Cardiac septum (tissue), 1 donor: ENCODE measurements at regions not wholly inside any gene's neighbourhood (a gene's known extent, or its start where the extent isn't known, plus 50 kb on each side); places are given as distances from the start of the nearest gene placed in this dataset.
"Not testable (repeated sequence)": the region's sequence is repeated elsewhere in the genome, so short reads cannot be mapped to it uniquely, and the experiment has no call there.

Experiments used
- DNase-seq: peaks from one replicate; pipeline ENCODE4 v3.0.0-alpha.2; 2020; ENCODE audit warnings: low spot score
- intact Hi-C: fragments of 100-400 bp; cut with DNase I; formaldehyde crosslinking; loops from one replicate; pipeline ENCODE4 v1.14.0; 2022
- donor health status: DM: no; HTN: no; CAD: no.

DNA sequence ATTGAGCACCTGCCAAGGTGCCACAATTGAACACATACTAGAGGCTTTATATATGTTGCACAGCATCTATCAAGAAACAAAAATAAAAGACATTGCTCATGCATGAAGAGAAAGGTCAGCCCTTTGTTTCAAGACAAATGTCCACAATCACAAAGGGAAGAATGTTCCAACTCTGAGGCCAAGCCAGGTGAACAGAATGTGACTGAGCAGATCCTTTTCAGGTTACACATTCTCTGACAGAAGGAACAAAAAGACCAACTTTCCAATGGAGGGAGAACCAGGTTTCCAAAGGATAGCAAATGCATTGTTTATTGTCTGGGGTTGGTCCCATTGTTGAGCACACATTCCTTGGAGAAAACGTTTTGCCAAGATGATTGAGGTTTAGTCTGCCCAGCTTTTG lies 50.2 kb upstream of the FAM174B start:
- intact Hi-C loops = no loop called here
- DNase-seq = no peak

- DNase-seq = no peak
- intact Hi-C loops = no loop called here
Observed at GRCh38 chr15:92706201-92706600, 50.6 kb upstream of the FAM174B start.

DNA sequence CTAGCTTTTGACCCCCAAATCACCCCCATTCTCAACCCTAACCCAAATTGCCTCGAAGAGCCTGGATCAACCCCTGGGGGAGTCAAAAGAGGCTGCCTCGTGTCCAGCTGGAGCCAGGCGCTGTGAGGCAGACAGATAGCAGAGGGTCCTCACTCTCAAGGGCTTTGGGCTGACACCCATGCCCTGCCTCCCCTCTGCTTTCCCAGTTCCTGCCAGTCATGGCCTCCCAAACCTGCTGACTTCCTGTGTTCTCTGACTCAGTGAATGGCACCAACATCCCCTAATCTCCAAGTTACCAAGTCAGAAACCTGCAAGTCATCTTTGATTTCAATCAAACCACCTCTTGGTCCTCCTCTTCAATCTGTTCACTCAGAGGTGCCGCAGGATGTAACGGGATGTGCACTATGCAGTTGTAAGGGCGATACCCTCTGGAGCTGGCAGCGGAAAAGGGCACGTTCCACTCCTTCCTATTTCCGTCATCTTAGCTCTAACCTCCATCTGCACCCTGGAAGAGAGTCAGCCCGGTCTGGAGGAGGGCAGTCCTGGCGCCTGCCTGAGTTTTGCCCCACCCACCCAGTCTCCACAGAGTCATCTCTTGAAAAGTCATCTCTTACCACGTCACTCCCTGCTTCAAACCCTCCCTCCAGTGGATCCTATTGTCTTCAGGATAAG lies 52.4 kb upstream of the FAM174B start:
- intact Hi-C loops = no loop called here
- DNase-seq = no peak

GRCh38 chr15:92708635-92709034 lies 53.1 kb upstream of the FAM174B start:
- no peak for DNase-seq
- intact Hi-C loops = no loop called here

GRCh38 chr15:92709110-92709790 lies 53.7 kb upstream of the FAM174B start:
- intact Hi-C loops = no loop called here
- DNase-seq = no peak

GRCh38 chr15:92711457-92711831 lies 55.9 kb upstream of the FAM174B start:
- DNase-seq = no peak
- intact Hi-C loops = loop anchor here (5.0 kb wide), 1 partner anchor 44 kb away; no protein-coding TSS in a partner anchor

GRCh38 chr15:92714077-92714476 lies 58.5 kb upstream of the FAM174B start:
- intact Hi-C loops = loop anchor here (1.0 to 5.0 kb wide), 2 partner anchors 47 to 193 kb away; no protein-coding TSS in a partner anchor
- no peak for DNase-seq

DNA sequence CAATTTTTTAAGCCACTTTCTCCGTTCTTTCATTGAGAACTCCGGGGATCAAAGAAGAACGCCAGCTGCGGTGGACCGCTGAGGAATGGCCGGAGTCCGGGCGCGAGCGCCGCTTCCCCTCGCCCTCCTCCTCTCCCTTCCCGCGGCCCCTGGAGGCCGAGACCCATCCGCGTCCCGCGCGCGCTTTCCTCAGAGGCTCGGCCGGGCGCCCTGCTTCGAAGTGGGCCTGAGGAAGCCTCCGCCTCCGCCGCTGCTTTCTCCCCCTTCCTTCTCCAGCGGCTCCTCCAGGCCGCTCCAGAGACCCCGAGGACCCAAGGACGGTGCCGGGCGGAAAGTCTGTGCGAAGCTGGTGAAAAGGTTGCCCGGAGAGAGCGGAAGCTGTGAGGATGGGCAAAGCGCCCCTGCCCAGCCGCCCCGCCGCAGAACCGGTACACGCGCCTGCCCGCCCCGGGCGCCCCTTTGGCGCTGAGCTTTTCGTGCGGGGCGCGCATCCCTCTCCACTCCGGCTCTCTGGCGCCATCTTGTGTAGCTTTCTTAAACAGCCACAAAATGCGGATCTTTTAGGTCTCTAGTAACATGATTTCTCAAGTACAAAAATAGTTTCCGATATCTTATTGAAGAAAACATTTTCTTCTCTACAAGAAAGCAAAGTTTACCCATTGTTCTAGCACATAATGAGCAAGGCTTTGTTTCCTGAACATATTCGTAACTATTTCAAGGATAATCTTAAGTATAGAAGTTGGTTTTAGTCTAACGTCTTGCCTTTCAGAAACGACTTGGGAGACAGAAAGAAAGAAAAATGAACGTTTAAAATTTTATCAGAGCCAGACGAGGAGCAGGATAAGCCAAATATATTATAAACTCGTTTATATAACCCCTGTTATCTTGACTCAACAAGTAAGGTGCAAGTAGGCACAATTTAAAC lies 59.2 kb upstream of the FAM174B start:
- peak; percentile 79 for DNase-seq
- intact Hi-C loops = loop anchor here (1.0 to 5.0 kb wide), 3 partner anchors 47 to 617 kb away; no protein-coding TSS in a partner anchor

- DNase-seq = no peak
- intact Hi-C loops = loop anchor here (5.0 kb wide), 1 partner anchor 618 kb away; no protein-coding TSS in a partner anchor
Observed at GRCh38 chr15:92715758-92716157, 60.2 kb upstream of the FAM174B start.

- no peak for DNase-seq
- intact Hi-C loops = loop anchor here (5.0 kb wide), 1 partner anchor 622 kb away; no protein-coding TSS in a partner anchor
Observed at GRCh38 chr15:92719021-92719420, 63.4 kb upstream of the FAM174B start.

- DNase-seq = no peak
- intact Hi-C loops = no loop called here
Observed at GRCh38 chr15:92724144-92724543, 68.6 kb upstream of the FAM174B start.

- intact Hi-C loops = no loop called here
Observed at GRCh38 chr15:92725171-92725570, 69.6 kb upstream of the FAM174B start.

DNA sequence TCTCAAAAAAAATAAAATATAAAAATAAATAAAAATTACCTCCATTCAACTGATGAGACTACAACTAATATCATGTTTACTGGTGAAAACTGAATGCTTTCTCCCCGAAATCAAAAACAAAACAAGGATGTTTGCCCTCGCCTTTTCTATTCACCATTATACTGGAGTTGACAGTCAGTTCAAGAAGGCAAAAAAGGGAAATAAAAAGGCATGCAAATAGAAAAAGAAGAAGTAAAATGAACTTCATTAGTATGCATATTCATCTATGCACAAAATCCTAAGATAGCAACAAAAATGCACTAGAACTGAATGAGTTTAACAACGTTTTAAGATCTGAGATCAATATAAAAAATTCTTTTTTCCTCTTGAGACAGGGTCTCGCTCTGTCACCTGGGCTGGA lies 72.7 kb upstream of the FAM174B start:
- DNase-seq = no peak
- intact Hi-C loops = no loop called here

More at GRCh38 chr15:92725171-92725570, 69.6 kb upstream of the FAM174B start:
- DNase-seq = no peak

DNA sequence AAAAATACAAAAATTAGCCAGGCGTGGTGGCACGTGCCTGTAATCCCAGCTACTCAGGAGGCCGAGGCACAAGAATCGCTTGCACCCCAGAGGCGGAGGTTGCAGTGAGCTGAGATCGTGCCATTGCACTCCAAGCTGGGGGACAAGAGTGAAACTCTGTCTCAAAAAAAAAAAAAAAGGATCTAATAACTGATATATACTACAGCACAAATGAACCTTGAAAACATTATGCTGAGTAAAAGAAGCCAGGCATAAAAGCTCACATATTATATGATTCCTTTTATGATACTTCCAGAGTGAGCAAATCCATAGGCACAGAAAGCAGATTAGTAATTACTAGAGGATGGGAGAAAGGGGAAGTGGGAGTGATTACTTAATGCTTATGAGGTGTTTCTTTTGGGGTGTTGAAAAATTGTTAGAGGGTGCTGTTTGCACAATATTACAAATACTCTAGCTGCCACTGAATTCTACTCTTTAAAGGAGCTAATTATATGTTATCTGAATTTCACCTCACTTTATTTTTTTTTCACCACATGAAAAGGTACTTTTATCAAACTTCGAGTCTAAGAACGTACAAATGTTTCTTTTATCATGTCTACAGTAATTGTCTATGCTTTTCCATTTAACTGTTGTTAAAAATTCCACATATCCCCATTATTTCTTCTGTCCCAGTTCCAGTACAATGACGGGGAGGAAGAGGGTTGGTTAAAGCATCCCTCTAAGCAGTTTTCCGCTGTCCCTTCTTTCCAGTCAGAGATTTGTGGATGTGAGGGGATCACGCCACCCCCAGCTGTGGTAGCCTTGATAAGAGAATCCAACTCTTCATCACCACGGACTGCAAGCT lies 77.7 kb upstream of the FAM174B start:
- intact Hi-C loops = no loop called here
- no peak for DNase-seq

- DNase-seq = no peak
- intact Hi-C loops = no loop called here
Observed at GRCh38 chr15:92733934-92734521, 78.5 kb upstream of the FAM174B start.

GRCh38 chr15:92739246-92739645 lies 83.7 kb upstream of the FAM174B start:
- DNase-seq, intact Hi-C loops: not testable (repeated sequence)

GRCh38 chr15:92745845-92746271 lies 90.3 kb upstream of the FAM174B start:
- no peak for DNase-seq
- intact Hi-C loops = no loop called here

- intact Hi-C loops = no loop called here
- no peak for DNase-seq
Observed at GRCh38 chr15:92747047-92747446, 91.5 kb upstream of the FAM174B start.

- no peak for DNase-seq
- intact Hi-C loops = no loop called here
Observed at GRCh38 chr15:92749216-92749615, 93.6 kb upstream of the FAM174B start.
